HepG2 (cell line): ENCODE measurements at regions not wholly inside any gene's neighbourhood (a gene's known extent, or its start where the extent isn't known, plus 50 kb on each side); places are given as distances from the start of the nearest gene placed in this dataset.

ENCODE experiments used
- AGO2 ChIP-seq: fragments of 200-400 bp; formaldehyde crosslinking; optimal IDR thresholded peaks from 2 replicates; pipeline ENCODE3; 2017; ENCODE audit warnings: mild to moderate bottlenecking, low read depth, low read length, moderate library complexity
- ARNT2 ChIP-seq: sonication (generic); formaldehyde crosslinking; IDR thresholded peaks from 2 replicates; pipeline ENCODE4 v1.8.0; 2022; ENCODE audit warnings: mild to moderate bottlenecking, low read depth, missing genetic modification reagents, moderate library complexity
- ASH2L ChIP-seq: fragments of 300-600, 200-600 bp; sonication (generic); IDR thresholded peaks from 2 replicates; pipeline ENCODE4 v1.7.0; 2017; ENCODE audit warnings: low read depth, mild to moderate bottlenecking, moderate library complexity, mixed read lengths, low read length; ENCODE audit not compliant: insufficient read length
- CREB1 ChIP-seq, 2 experiments: fragments of 450-650 bp in 1 of 2; IDR thresholded peaks; 2 replicates each; pipeline ENCODE4 v1.6.1; 2016 to 2017; ENCODE audit warnings: control low read depth in 1 of 2, mild to moderate bottlenecking in 1 of 2, missing compliant biosample characterization in 1 of 2, missing genetic modification characterization in 1 of 2
- KDM6A ChIP-seq: IDR thresholded peaks from 2 replicates; pipeline ENCODE4 v1.6.1; 2016; ENCODE audit warnings: low read depth
- MTF1 ChIP-seq: sonication (generic); formaldehyde crosslinking; IDR thresholded peaks from 2 replicates; pipeline ENCODE4 v1.5.0; 2020; ENCODE audit warnings: missing genetic modification reagents
- MTF2 ChIP-seq: sonication (generic); formaldehyde crosslinking; IDR thresholded peaks from 2 replicates; pipeline ENCODE4 v1.5.0; 2020; ENCODE audit warnings: missing genetic modification reagents, borderline replicate concordance
- NFKBIZ ChIP-seq: IDR thresholded peaks from 2 replicates; pipeline ENCODE4 v1.6.1; 2018; ENCODE audit warnings: missing genetic modification reagents, missing compliant biosample characterization
- NFYC ChIP-seq: IDR thresholded peaks from 2 replicates; pipeline ENCODE4 v1.6.1; 2016; ENCODE audit warnings: missing genetic modification reagents, missing compliant biosample characterization
- NR3C1 ChIP-seq: sonication (generic); formaldehyde crosslinking; IDR thresholded peaks from 2 replicates; pipeline ENCODE4 v1.4.0; 2020; ENCODE audit warnings: missing genetic modification reagents
- REXO4 ChIP-seq: sonication (generic); formaldehyde crosslinking; IDR thresholded peaks from 2 replicates; pipeline ENCODE4 v1.8.0; 2022; ENCODE audit warnings: missing genetic modification reagents, mild to moderate bottlenecking, borderline replicate concordance
- SP2 ChIP-seq: sonication (generic); formaldehyde crosslinking; IDR thresholded peaks from 2 replicates; pipeline ENCODE4 v1.5.1; 2020; ENCODE audit warnings: mild to moderate bottlenecking, missing genetic modification reagents
- TBL1XR1 ChIP-seq: fragments of 150-350 bp; IDR thresholded peaks from 2 replicates; pipeline ENCODE4 v1.6.1; 2014; ENCODE audit warnings: borderline replicate concordance, low read length; ENCODE audit not compliant: partially characterized antibody
- THAP11 ChIP-seq: IDR thresholded peaks from 2 replicates; pipeline ENCODE4 v1.6.1; 2016; ENCODE audit warnings: missing biosample characterization, missing genetic modification reagents
- ZFP1 ChIP-seq: IDR thresholded peaks from 2 replicates; pipeline ENCODE4 v1.6.1; 2016
- ZMYM3 ChIP-seq: sonication (generic); formaldehyde crosslinking; IDR thresholded peaks from 2 replicates; pipeline ENCODE4 v1.5.1; 2020; ENCODE audit warnings: mild to moderate bottlenecking, missing genetic modification reagents
- ZNF124 ChIP-seq: sonication (generic); formaldehyde crosslinking; IDR thresholded peaks from 2 replicates; pipeline ENCODE4 v1.4.0; 2020; ENCODE audit warnings: missing genetic modification reagents
- ZNF235 ChIP-seq: sonication (generic); formaldehyde crosslinking; IDR thresholded peaks from 2 replicates; pipeline ENCODE4 v1.8.1; 2023; ENCODE audit warnings: mild to moderate bottlenecking, missing genetic modification reagents, borderline replicate concordance
- ZNF407 ChIP-seq: sonication (generic); formaldehyde crosslinking; IDR thresholded peaks from one replicate; pipeline ENCODE4 v1.5.1; 2020; ENCODE audit warnings: mild to moderate bottlenecking, missing genetic modification reagents; ENCODE audit errors: not compliant biosample characterization
- ZNF550 ChIP-seq: sonication (generic); formaldehyde crosslinking; IDR thresholded peaks from 2 replicates; pipeline ENCODE4 v1.4.0; 2020; ENCODE audit warnings: mild to moderate bottlenecking, missing genetic modification reagents, borderline replicate concordance
- ZNF589 ChIP-seq: sonication (generic); formaldehyde crosslinking; conservative IDR thresholded peaks from 2 replicates; pipeline ENCODE4 v1.8.0; 2022; ENCODE audit warnings: mild to moderate bottlenecking, moderate library complexity, missing genetic modification reagents
- ZNF75D ChIP-seq: sonication (generic); formaldehyde crosslinking; IDR thresholded peaks from 2 replicates; pipeline ENCODE4 v1.8.1; 2023; ENCODE audit warnings: missing genetic modification reagents, mild to moderate bottlenecking, borderline replicate concordance
- ZNF792 ChIP-seq: IDR thresholded peaks from 2 replicates; pipeline ENCODE4 v1.6.1; 2016
- ZSCAN29 ChIP-seq: sonication (generic); formaldehyde crosslinking; conservative IDR thresholded peaks from 2 replicates; pipeline ENCODE4 v1.4.0; 2020; ENCODE audit warnings: mild to moderate bottlenecking, missing genetic modification reagents
- ZSCAN30 ChIP-seq: sonication (generic); formaldehyde crosslinking; IDR thresholded peaks from 2 replicates; pipeline ENCODE4 v1.5.0; 2020; ENCODE audit warnings: mild to moderate bottlenecking, missing genetic modification reagents
- TF ChIP-seq, protein P1 (sequence below): sonication (generic); formaldehyde crosslinking; IDR thresholded peaks from 2 replicates; pipeline ENCODE4 v1.4.0; 2020; ENCODE audit warnings: missing genetic modification reagents, low read depth, mild to moderate bottlenecking, borderline replicate concordance

DNA sequence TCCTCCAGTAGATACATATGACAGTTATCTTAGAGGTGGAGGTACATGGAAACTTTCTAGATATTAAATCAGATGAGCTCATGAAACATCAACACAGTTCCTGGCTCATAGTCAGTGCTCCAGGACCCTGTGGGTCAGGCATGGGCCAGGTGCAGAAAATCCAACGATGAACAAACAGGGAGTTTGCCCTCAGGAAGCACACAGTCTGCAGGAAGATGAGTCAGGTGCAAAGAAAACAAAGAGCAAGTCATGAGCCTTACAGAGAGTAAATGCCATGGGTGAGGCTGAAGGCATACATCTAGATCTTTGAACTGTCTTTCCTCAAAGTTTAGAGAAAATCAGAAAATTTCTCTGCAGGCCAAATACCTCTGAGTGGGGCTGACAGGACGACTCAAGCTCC is 184.2 kb upstream of the TPM1 start (continued):
- TF ChIP-seq ZNF589 (CRISPR knock-in tag) (no peak), TBL1XR1 (no peak), ZNF550 (no peak), NFKBIZ (no peak), ZFP1 (CRISPR knock-in tag) (no peak), ASH2L (no peak), NFYC (CRISPR knock-in tag) (no peak), ZNF75D (CRISPR knock-in tag) (no peak), ZMYM3 (peak; percentile 38; the same call in 1 of the 2 replicates), ZNF407 (CRISPR knock-in tag) (no peak), ZSCAN29 (CRISPR knock-in tag) (no peak), ZNF124 (CRISPR knock-in tag) (no peak), ARNT2 (CRISPR knock-in tag) (no peak), CREB1 (IDR thresholded peaks at IDR 0.05) (no peak), CREB1 (CRISPR knock-in tag; IDR thresholded peaks at IDR 0.05) (no peak), ZSCAN30 (CRISPR knock-in tag) (no peak), THAP11 (CRISPR knock-in tag) (no peak), MTF1 (no peak), REXO4 (CRISPR knock-in tag) (no peak), KDM6A (no peak), ZNF792 (CRISPR knock-in tag) (no peak), MTF2 (CRISPR knock-in tag) (no peak), ZNF235 (CRISPR knock-in tag) (no peak), SP2 (CRISPR knock-in tag) (no peak), AGO2 (no peak), NR3C1 (CRISPR knock-in tag) (no peak)
- TF ChIP-seq, protein P1, sequence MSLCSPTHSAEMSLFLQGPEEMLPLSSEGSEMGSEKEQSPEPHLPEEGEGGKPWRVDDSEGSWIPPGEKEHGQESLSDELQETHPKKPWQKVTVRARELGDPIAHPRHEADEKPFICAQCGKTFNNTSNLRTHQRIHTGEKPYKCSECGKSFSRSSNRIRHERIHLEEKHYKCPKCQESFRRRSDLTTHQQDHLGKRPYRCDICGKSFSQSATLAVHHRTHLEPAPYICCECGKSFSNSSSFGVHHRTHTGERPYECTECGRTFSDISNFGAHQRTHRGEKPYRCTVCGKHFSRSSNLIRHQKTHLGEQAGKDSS = peak; percentile 74; the same call in 1 of the 2 replicates
